HS-27A (cell line): ENCODE measurements at regions not wholly inside any gene's neighbourhood (a gene's known extent, or its start where the extent isn't known, plus 50 kb on each side); places are given as distances from the start of the nearest gene placed in this dataset.

Experiments
- DNase-seq: peaks from one replicate; pipeline ENCODE4 v3.0.0-alpha.2; 2012; ENCODE audit warnings: low read depth, missing footprints

DNA sequence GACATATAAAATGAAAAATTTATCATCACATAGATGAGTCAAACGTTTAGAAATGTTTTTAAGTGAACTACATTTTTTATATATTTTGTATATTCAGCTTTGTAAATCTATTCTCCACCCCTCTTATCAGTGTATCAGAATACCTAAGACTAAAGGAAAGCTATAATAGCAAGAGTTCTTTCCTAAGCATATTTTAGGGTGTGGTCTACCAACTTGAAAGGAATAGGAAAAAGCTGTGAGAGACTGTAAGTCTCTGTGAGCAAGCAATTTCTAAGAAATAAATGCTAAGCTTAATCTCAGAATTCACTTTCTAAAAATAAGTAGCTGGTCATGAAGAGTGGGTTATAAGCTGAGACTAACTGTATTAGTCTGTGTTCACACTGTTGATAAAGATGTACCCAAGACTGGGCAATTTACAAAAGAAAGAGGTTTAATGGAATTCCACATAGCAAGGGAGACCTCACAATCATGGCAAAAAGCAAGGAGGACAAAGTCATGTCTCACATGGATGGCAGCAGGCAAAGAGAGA is 175.4 kb upstream of the PREP start:
- no peak for DNase-seq

DNA sequence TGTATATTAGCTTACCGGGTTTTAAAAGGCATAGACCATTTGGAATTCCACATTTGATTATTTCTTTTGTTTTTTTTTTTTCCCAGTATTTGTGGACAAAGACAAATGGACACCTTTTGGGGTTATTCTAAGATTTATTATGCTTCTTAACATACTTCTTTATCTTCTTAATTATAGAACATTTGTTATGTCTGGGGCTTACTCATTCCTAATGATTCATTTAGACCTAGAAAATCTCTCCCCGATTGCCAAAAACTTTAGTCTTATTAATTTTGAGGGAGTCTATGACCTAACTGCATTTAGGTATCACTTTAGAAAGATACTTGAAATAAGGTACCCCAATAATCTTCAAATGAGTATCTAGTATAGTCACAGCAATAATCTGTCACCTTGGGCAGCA is 170.7 kb upstream of the PREP start:
- no peak for DNase-seq

DNA sequence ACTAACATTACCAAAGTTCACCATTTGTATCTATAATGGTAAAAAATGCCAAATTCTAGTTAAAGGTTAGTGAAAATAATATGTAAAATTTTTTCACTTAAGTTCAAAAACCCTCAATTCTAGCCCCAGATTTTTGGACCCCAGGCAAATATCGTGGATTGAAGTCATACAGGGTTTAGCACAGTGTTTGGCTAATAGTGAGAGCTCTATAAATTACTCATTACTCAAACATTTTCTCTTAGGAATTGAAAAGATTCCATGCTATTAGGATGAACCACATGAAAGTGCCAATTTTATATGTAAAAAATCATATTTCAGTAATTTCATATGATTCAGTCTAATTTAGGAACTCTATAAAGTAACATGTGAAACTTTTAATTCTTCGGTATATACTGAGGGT is 170.3 kb upstream of the PREP start:
- DNase-seq = no peak

DNA sequence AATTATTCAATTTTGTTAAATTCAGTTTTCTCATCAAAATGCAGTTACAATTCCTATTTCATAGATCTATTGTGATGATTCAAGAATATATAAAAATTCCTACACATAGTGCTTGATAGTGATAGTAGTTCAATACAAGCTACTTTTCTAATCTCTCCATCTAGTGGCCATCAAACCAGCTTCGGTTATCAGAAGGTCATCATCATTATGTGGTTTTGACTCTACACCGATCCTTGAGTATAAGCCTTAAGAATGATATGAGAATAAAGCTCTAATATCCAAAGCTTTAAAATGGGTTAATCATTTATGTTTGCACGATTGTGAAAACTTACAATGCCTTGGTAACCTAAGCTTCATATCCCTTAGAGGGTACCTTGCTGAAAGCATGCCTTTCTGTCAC is 167.5 kb upstream of the PREP start:
- DNase-seq = no peak

DNA sequence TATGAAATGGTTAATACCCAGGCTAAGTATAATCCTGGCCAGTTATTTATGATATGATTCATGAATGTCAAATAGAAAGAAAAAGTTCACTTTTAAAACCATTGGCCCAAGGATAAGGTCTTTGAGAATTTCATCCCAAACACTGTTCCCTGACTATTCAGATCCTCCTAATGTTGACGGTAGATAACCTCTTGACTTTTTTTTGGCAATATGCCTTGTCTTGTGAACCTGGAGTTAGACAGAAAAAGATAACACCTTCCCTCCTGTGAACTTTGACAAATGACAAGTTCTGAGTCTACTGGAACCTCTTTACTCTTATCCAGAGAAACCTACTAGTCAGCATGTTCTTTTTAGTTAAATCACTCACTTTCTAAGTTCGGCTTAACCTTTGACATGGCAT is 166.8 kb upstream of the PREP start:
- no peak for DNase-seq

DNA sequence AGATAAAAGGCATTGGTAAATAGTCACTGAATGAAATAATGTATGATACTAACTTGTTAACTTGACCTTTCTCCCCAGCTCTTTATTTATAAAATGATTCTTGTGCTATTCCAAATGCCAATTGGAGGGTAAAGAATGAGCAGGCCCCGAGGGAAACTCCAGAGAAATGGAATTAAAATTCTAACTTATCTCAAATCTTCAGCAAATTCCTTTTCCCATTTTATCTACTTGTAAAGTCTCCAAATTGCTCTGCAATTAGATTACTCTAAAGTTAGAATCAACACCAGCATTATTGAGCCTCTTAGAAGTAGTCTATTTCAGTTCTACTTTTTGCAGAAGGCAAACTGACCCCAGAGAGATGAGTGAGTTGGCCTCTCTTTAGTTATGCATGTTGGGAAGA is 165.9 kb upstream of the PREP start:
- no peak for DNase-seq

DNA sequence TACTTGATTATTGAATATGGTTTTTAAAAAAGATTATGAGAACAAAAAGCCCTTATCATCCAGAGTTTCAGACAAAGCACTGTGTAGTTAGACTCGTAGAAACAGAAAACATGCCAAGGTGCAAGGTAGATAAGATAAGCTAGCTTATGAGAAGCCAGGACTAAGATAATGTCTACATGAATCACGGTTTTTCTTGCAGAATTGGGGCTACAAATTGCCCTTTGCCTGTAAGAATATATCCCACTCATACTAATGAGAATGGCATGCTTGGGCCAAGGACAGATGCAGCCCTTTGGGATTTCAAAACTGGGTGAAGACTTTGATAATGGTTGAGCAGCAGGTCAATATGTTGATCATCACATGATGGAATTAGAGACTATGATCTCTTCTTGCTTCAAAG is 165.3 kb upstream of the PREP start:
- DNase-seq = no peak

DNA sequence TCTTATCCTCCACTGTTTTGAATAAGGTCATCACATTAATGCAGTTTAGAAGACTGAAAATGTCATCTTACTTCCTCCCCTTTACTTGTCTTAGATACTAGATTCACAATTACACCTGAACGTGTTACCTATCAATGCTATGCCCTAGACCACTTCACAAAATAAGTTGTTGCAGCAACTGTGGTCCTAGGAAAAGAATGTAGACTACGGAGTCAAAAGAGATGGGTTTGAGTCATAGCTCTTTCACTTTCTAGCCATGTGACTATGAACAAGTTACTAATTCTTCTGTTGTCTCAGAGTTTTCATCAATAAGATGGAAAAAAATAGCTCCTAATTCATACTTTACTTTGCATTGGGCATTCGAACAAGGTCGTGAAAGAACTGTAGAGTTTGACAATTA is 164.3 kb upstream of the PREP start:
- DNase-seq = no peak

DNA sequence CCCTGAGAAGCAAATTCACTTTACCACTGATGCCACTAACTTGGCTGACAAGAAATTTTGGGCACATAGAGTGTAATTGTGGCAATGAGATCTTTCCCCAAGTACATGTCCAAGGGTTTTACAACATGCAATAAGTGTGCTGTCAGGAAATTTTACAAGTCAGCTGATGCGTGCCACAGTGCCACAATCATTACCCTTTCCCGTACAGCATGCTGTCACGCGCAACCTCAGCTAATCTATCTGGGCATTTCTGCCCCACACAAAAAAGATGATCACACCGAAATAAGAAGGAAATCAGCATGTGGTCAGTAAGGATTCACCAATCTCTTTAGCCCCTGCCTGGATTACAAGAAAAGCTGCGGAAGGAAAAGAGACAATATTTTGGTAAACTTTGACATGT is 163.6 kb upstream of the PREP start:
- DNase-seq = no peak

DNA sequence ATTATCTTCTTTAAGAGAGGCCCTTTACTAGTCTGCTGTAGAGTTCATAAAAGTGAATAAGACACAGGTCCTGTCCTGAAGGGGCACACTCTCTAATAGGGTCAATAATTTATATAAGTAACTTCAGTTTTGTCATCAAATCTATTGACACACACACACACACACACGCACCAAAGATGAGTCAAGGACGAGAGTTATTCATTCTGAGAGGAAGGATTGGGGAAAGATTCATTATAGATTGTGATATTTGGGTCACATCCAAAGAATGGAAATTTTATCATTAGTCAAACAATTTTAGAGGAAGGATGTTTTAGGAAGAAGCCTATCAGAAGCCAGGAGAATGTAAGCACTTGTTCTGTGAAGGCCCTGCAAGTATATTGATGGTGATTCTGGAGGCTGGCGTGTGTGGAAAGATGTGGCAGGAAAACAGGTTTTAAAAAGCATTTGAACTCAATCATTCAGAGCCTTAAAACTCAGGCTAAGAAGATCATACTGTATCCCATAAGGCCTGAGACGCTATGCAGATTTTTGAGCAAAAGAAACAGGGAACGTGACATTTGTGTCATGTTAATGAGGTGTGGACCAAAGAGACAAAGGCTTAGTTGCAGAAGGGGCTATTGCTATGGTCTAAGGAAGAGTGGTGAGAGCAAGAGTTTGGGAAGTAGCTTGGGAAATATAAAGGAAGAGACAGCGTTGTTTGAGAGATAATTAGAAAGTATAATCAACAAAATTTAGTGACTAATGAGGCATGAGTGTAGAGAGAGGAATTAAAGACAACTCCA is 161.4 kb upstream of the PREP start:
- no peak for DNase-seq

DNA sequence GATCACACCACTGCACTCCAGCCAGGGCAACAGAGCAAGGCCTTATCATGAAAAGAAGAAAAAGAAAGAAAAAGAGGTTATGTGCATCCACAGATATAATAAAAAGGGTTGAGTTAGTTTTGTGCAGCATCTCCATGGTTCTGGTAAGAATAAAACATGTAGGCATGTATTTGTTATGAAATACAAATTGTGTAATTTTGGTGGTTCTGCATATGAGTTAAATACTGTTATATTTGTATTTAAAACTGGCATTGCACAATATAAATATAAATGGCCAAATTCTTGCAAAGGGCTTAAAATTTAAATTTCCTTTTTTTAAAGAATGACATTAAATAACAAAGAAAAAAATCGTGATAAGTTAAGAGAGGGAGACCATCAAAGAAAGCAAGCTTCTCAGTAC is 159.1 kb upstream of the PREP start:
- DNase-seq = no peak

DNA sequence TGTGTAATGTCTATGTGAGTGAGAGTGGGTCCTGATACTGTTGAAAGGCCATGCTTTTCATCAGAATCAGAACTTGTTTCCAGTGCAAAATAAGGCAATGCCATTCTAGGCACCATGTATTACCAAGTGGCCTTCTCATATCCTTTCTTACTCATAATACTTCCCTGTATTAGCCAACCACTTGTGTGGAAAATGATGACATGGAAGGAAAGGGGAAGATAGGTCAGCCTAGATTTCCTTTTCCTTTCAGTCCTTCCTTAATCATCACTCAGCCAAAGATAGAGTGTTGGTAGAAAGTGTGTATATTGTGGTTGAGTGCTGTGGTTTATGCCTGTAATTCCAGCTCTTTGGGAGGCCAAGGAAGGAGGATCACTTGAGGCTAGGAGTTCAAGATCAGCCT is 158.6 kb upstream of the PREP start:
- no peak for DNase-seq

DNA sequence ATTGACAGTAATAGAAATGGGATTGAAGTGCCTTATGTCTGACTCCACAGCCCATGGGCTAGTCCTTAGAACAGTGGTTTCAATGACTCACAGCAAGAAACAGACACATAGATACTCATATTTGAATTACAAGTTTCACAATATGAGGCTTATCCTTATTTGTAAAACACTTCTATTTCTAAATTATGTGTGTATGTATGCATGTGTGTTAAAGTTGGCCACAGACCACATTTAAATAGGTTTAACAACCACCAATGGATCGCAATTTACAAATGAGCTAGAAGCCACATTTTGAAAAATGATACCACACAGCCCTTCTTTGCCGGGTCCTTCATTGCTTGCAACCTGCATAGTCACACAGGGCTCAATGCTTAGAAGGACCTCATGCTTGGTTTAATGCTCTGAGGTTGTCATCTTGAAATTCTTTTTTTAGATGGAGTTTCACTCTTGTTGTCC is 157.8 kb upstream of the PREP start:
- no peak for DNase-seq

DNA sequence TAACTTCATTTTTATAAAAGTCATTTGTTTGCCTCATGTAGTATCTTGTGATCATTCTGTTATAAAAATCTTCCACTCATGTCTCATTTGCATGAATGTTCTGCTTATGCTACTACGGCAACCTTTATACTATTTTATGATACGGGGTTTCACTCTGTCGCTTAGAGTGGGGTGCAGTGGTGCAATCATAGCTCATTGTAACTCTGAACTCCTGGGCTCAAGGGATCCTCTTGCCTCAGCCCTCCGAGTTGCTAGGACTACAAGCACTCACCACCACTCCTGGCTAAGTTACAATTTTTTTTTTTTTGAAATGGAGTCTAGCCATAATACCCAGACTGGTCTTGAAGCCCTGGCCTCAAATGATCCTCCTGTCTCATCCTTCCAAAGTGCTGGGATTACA is 154.4 kb upstream of the PREP start:
- DNase-seq = no peak

DNA sequence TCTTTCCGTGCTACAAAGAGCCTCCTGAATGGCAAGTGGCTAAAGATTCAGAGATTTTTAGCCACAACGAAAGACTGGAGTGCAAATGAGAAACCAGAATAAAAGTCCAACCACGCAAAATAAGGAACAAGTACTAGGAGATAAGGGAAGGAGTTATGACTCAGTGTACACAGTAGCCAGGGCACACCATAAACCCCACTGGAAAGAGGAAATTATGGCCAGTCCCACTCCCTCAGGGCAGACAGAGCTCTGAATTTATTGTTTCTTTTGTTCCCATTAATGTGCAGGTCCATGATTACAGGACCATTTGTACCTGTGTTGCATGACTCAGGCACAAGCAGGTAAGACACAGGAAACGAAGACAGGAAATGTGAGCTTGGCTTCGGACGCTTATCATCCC is 150.3 kb upstream of the PREP start:
- no peak for DNase-seq

DNA sequence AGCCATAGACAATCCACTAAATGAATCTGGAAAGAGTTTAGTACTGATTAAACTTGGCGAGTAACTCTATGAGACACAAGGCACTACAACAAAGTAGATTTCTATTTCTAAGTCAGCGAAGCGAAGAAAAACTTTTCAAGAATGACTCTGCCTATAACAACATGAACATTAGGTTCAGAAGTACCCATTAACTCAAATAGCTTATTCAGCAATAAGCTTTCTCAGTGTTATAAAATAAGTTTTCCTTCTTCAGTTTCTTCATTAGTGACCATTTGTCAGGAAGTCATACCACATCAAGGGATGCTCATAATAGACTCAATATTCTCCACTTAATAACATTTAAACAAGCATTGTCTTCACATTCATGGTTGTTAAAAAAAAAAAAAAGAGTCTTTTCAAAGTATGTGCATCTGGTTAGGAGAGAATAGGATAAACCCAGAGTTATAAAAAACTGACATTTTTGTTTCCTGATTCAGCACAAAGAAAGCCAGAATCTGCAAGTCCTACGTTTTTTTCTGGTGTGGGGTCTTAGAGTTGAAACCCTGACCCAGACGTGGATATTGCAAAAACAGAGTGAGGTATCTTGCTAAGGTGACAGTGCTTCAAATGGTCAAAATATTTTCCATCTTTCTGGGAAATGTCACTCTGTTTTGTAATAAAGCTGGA is 148.2 kb upstream of the PREP start:
- no peak for DNase-seq

DNA sequence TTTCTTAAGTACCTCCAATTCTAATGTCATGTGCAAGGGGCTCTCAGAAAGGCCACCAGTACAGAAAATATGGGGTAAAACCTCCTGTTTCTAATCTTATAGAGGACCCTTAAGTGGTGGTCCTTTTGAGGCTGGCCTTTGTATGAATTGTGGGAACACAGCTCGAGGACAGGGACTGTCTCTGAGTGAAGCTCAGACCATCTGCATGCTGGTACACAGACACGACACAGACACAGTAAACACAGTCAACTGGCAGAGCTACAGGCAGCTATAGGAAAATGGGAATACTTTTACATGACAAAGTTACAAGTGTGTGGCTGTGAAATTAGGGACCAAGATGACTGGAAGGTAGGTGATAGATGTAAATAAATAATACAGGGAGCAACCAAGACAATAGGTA is 143.9 kb upstream of the PREP start:
- DNase-seq = no peak

DNA sequence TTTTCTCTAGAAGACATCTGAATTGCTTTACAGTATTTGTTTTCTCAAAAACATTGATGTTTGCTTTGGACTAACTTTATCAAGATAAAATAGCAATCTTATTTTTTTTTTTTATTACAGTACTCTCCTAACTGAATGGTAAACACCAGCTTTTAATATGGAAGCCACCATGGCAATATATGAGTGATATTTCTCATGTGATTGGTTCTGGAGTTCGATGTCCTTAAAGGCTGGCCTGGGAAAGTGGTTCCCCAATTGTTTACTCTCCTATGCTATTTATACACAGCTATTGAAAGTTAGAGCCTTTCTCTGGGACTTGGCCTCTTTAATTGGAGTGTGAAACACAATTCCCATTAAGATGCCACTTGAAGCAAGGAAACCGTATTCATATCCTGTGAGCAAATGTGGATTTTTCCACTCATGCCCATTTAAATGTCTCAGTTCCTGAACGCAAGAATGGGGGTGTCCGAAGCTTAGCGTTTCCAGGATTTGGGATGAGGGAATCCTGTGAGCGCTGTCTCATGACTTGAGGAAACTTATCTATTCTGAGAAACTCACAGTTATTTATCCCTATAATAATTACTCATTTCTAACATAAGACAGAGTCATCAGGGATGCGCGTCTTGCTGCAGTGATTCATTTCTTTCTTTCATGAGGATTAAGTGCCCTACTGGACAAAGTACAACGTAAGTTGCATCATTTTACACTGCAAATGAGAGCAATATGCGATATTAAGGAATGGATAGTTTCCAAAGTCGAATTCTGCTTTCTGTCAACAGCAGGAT is 143.3 kb upstream of the PREP start:
- no peak for DNase-seq

DNA sequence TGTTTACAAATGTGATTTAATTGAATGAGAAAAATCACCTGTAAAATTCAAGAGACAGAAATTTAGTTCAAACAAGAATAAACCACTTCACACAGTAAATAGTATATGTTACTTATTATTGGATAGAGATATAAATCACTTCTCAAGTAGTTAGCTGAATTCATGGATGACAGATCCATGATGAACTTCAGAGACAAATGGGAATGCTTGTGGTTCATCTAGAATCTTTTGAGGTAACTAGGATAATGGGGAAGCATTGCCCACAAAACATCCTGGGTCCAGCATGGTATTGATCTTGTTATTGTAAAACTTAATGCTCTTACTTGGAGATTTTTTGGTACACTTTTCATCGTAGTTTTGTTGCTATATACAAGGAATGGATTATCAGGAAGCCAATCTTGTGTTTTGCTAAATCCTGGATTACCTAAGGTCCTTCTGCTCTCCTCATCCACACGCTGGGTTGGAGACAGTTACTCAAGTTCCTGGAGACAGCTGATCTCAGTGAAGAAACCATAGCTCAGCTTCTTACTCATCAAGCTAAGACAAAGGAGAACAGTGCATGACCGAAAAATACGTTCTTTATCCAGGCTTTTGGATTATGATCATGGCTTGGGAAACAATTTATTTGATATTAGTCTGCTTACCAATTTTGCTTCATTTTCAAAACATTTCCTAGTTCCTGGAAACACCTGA is 142.5 kb upstream of the PREP start:
- DNase-seq = no peak

DNA sequence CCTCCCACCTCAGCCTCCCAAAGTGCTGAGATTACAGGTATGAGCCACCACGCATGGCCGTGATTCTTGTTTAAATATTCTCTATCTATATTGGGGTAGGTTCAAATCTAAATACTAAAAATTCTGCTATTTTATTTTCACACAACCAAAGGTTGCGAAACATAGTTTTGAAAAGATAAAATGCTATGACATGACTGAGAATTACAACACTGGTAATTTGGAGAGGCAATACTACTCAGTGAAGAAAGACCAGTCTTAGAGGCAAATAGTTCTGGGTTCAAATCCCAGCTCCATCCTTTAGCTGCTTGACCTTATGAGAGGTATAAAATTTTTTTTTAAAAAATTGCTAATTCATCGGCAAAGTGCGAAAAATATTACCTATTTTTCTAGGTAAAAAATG is 137.0 kb upstream of the PREP start:
- DNase-seq = no peak

DNA sequence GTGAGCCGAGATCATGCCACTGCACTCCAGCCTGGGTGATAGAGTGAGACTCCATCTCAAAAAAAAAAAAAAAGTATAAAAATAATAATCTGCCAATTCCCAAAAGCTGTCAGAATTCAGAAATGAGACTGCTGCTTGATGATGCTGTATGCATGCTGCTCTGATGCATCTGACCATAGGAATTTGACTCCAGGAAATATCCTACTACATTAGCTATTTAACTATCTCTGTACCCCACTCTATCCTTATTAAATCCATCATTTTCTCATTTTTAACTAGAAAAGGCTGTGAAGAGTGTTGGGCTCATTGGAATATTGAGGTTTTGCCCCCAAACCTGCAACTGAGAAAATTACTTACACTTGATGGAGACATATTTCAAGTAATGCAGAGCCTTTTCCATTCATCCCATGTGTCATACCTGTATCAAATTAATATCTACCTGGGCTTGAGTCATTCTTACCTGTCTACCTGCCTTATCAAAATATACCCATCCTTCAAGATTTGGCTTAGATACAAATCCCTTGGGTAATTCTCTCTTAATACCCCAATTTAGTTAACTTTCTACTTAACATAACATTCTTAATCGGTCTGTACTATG is 135.2 kb upstream of the PREP start:
- DNase-seq = no peak

DNA sequence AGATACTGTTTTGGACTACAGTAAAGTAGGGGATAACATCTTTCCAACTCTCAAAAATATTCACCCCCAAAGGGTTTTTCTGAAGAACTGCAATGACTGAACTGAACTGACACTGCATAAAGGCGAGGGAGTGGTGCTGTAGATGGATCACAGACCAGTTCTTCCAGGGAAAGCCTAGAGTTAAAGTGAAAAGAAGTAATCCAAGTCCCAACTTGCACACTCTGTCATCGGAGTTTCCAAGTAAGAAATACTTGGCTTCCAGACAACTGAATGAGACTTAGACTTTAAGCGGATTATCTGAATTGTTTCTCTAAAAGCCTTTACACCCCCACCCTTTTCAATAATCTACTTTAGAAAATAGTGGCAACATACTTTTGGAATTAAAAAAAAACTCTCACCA is 134.1 kb upstream of the PREP start:
- DNase-seq = no peak
